GM19438 (cell line): ENCODE measurements at regions not wholly inside any gene's neighbourhood (a gene's known extent, or its start where the extent isn't known, plus 50 kb on each side); places are given as distances from the start of the nearest gene placed in this dataset.
"Not testable (repeated sequence)": the region's sequence is repeated elsewhere in the genome, so short reads cannot be mapped to it uniquely, and the experiment has no call there.

ENCODE experiments used
- ATAC-seq: cut with Tn5 transposase; IDR thresholded peaks from one replicate; pipeline ENCODE4 v1.9.1; 2021; ENCODE audit warnings: low read depth; ENCODE audit not compliant: unreplicated experiment

DNA sequence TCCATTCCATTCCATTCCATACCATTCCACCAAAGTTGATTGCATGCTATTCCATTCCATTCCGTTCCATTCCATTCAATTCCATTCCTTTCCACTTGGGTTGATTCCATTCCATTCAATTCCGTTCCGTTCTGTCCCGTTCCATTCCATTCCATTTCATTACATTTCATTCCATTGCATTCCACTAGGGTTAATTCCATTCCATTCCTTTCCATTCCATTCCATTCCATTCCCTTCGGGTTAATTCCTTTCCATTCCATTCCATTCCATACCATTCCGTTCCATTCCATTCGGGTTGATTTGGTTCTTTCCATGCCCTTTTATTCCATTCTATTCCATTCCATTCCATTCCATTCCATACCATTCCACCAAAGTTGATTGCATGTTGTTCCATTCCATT lies 131.9 kb downstream of the CWH43 start:
- ATAC-seq = not testable (repeated sequence)

DNA sequence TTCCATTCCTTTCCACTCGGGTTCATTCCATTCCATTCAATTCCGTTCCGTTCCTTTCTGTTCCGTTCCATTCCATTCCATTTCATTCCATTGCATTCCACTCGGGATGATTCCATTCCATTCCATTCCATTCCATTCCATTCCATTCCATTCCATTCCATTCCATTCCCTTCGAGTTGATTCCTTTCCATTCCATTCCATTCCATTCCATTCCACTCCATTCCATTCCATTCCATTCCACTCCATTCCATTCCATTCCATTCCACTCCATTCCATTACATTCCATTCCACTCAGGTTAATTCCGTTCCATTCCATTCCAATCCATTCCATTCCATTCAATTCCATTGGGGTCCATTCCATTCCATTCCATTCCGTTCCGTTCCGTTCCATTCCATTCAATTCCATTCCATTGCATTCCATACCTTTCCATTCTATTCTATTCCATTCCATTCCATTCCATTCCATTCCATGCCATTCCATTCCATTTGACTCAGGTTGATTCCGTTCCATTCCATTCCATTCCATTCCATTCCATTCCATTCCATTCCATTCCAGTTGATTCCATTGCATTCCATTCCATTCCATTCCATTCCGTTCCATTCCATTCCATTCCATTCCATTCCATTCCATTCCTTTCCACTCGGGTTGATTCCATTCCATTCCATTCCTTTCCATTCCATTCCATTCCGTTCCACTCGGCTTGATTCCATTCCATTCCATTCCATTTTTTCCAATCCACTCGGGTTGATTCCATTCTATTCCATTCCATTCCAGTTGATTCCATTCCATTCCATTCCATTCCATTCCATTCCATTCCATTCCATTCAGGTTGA lies 132.5 kb downstream of the CWH43 start:
- ATAC-seq = peak; percentile 43

GRCh38 chr4:49119345-49119744 lies 133.3 kb downstream of the CWH43 start:
- not testable (repeated sequence) for ATAC-seq

GRCh38 chr4:49120042-49120779 lies 134.1 kb downstream of the CWH43 start:
- ATAC-seq = not testable (repeated sequence)

DNA sequence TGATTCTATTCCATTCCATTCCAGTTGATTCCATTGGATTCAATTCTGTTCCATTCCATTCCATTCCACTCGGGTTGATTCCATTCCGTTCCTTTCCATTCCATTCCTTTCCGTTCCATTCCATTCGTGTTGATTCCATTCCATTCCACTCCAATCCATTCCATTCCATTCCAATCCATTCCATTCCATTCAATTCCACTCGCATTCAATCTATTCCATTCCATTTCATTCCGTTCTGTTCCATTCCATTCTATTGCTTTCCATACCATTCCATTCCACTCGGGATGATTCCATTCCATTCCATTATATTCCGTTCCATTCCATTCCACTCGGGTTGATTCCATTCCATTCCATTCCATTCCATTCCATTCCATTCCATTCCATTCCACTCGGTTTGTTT lies 134.7 kb downstream of the CWH43 start:
- not testable (repeated sequence) for ATAC-seq

- not testable (repeated sequence) for ATAC-seq
Observed at GRCh38 chr4:49126443-49126842, 140.4 kb downstream of the CWH43 start.

DNA sequence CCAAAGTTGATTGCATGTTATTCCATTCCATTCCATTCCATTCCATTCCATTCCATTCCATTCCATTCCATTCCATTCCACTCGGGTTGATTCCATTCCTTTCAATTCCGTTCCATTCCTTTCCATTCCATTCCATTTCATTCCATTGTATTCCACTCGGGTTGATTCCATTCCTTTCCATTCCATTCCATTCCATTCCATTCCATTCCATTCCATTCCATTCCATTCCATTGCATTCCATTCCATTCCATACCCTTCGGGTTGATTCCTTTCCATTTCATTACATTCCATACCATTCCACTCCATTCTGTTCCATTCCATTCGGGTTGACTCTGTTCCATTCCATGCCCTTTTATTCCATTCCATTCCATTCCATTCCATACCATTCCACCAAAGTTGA lies 140.8 kb downstream of the CWH43 start:
- ATAC-seq = not testable (repeated sequence)

GRCh38 chr4:49129385-49129784 lies 143.3 kb downstream of the CWH43 start:
- not testable (repeated sequence) for ATAC-seq

DNA sequence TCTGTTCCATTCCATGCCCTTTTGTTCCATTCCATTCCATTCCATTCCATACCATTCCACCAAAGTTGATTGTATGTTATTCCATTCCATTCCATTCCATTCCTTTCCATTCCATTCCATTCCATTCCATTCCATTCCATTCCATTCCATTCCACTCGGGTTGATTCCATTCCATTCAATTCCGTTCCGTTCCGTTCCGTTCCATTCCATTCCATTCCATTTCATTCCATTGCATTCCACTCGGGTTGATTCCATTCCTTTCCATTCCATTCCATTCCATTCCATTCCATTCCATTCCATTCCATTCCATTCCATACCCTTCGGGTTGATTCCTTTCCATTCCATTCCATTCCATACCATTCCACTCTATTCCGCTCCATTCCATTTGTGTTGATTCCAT lies 143.8 kb downstream of the CWH43 start:
- ATAC-seq = not testable (repeated sequence)

GRCh38 chr4:49130724-49131123 lies 144.6 kb downstream of the CWH43 start:
- ATAC-seq = not testable (repeated sequence)

- ATAC-seq = not testable (repeated sequence)
Observed at GRCh38 chr4:49137043-49137442, 151.0 kb downstream of the CWH43 start.

- not testable (repeated sequence) for ATAC-seq
Observed at GRCh38 chr4:49137961-49138360, 151.9 kb downstream of the CWH43 start.

DNA sequence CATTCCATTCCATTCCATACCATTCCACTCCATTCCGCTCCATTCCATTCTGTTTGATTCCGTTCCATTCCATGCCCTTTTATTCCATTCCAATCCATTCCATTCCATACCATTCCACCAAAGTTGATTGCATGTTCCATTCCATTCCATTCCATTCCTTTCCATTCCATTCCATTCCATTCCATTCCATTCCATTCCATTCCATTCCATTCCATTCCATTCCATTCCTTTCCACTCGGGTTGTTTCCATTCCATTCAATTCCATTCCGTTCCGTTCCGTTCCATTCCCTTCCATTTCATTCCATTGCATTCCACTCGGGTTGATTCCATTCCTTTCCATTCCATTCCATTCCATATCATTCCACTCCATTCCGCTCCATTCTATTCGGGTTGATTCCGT lies 152.7 kb downstream of the CWH43 start:
- not testable (repeated sequence) for ATAC-seq

- not testable (repeated sequence) for ATAC-seq
Observed at GRCh38 chr4:49139513-49139912, 153.4 kb downstream of the CWH43 start.

DNA sequence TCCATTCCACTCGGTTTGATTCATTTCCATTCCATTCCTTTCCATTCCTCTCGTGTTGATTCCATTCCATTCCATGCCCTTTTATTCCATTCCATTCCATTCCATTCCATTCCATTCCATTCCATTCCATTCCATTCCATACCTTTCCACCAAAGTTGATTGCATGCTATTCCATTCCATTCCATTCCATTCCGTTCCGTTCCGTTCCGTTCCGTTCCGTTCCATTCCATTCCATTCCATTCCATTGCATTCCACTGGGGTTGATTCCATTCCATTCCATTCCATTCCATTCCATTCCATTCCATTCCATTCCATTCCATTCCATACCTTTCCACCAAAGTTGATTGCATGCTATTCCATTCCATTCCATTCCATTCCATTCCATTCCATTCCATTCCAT lies 154.3 kb downstream of the CWH43 start:
- not testable (repeated sequence) for ATAC-seq

GRCh38 chr4:49141955-49142354 lies 155.9 kb downstream of the CWH43 start:
- ATAC-seq = not testable (repeated sequence)

DNA sequence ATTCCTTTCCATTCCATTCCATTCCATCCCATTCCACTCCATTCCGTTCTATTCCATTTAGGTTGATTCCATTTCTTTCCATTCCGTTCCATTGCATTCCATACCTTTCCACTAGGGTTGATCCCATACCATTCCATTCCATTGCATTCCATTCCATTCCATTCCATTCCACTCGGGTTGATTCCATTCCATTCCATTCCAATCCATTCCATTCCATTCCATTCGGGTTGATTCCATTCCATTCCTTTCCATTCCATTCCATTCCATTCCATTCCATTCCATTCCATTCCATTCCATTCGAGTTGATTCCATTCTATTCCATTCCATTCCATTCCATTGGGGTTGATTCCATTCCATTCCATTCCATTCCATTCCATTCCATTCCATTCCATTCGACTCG lies 161.1 kb downstream of the CWH43 start:
- ATAC-seq = peak; percentile 45

DNA sequence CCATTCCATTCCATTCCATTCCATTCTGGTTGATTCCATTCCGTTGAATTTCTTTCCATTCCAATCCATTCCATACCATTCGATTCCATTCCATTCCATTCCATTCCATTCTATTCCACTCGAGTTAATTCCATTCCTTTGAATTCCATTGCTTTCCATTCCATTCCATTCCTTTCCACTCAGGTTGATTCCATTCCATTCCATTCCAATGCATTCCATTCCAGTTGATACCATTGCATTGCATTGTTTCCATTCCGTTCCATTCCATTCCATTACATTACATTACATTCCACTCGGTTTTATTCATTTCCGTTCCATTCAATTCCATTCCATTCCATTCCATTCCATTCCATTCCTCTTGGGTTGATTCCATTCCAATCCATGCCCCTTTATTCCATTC lies 161.5 kb downstream of the CWH43 start:
- not testable (repeated sequence) for ATAC-seq

DNA sequence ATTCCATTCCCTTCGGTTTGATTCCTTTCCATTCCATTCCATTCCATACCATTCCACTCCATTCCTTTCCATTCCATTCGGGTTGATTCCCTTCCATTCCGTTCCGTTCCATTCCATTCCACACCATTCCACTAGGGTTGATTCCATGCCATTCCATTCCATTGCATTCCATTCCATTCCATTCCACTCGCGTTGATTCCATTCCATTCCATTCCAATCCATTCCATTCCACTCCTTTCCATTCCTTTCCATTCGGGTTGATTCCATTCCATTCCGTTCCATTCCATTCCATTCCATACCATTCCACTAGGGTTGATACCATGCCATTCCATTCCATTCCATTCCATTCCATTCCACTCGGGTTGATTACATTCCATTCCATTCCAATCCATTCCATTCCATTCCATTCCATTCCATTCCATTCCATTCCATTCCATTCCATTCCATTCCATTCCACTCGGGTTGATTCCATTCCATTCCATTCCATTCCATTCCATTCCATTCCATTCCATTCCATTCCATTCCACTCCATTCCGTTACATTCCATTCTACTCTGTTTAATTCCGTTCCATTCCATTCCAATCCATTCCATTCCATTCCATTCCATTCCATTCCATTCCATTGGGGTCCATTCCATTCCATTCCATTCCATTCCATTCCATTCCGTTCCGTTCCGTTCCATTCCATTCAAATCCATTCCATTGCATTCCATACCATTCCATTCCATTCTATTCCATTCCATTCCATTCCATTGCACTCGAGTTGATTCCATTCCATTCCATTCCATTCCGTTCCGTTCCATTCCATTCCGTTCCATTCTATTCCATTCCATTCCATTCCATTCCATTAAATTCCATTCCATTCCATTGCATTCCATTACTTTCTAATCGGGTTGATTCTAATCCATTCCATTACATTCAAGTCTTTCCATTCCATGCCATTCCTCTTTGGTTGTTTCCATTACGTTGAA lies 163.2 kb downstream of the CWH43 start:
- peak; percentile 77 for ATAC-seq

- ATAC-seq = not testable (repeated sequence)
Observed at GRCh38 chr4:49150351-49151083, 164.4 kb downstream of the CWH43 start.
